T-helper 2 cell treated with Interferon-gamma antibody and Interleukin-4, amounts not matched to agents 100 ng/mL and 5 ng/mL, for 36 hours (primary cell): ENCODE measurements at regions not wholly inside any gene's neighbourhood (a gene's known extent, or its start where the extent isn't known, plus 50 kb on each side); places are given as distances from the start of the nearest gene placed in this dataset.

Experiments
- intact Hi-C: fragments of 100-400 bp; cut with micrococcal nuclease; formaldehyde crosslinking; loops from one replicate; pipeline ENCODE4 v1.15.1; 2023

DNA sequence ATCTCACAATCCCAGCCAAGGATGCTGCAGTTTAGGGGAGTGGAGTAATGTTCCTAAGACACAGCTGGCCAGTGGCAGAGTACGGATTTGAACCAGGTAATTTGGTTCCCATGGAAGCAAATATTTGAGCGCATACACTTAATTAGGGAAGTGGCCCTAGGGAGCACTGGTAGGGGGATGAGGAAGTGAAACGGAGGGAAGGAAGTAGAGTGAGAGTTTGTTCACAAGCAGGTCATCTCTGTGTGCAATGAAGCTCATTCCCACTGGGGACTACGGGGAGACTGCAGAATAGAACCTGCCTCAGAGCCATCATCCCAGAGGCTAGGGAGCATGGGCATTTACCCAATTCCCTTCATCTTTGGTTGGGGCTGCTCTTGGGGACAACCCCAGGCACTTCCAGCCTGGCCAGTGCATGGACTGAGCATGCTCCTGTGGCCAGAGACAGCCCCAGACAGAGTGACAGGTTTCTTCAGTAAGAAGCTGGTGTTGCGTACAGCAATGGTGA lies 317.2 kb upstream of the PROK2 start:
- intact Hi-C loops: loop anchor here (5.0 to 10.0 kb wide), 2 partner anchors 380 to 723 kb away; no protein-coding TSS in a partner anchor

DNA sequence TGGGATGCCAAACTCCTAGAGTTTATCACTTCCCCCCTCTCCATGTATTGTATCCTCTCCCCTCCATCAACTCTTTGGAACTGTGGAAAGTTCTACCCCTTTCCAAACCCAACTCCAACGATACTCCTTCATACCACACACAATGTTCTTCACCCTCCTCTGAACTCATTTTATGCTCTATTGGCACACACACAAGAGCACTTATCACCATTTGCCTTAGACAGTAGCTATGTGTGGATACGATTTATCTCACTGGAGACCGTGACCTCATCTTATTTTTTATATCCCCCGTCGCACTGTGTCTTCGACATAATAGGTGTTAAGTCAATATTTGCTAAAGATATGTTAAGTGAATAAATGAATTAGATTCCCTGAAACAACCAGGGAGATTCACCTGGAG lies 316.5 kb upstream of the PROK2 start:
- intact Hi-C loops: loop anchor here (2.0 to 10.0 kb wide), 3 partner anchors 379 to 723 kb away; no protein-coding TSS in a partner anchor

DNA sequence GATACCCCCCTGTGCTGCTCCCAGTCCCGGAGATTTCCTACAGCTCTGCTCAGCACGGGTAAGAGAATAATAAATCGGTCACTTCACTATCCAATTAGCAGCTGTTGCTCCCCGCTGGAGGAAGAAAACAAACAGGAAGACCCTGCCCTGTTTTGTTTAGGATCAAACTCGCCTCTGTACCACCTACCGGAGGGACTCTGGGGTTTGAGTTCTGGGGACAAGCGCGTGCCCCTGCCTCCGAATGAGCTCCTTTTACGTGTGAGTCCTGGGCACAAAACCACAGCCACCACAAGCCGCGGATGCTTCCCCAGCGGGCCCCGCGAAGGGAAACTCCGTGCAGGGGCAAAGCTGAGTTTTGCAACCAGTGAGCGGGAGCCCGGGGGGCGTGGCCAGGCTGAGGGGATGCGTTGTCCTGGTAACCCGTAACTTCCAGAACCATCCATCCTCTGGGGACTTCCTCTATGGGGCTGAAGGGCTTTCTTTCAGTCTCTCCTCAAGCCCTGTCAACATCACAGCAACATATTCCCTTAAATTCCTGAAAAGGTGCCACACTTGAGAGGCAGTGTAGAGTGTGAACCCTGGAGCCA lies 315.7 kb upstream of the PROK2 start:
- intact Hi-C loops: loop anchor here (2.0 to 10.0 kb wide), 3 partner anchors 378 to 724 kb away; no protein-coding TSS in a partner anchor

DNA sequence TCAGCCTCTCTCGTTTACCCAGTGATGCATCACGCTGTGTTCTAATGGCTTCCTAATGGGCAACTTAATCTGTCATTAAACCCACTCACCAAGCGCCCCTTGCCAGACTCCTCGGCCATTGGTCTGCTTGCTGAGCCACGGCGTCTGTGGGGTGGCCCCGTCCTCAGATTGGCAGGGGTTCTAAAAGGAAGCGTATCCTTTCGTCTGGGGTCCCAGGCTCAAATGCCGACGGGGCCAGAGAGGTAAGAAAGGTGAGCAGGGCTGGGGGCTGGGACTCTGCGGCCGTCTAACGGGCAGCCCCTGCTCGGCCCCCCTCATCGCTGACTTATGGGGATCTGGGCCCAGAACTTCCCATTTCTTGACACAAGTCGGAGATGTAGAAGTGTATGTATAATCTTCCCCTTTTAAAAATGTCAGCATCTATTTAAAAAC lies 315.1 kb upstream of the PROK2 start:
- intact Hi-C loops: loop anchor here (2.0 to 10.0 kb wide), 3 partner anchors 378 to 725 kb away; no protein-coding TSS in a partner anchor

DNA sequence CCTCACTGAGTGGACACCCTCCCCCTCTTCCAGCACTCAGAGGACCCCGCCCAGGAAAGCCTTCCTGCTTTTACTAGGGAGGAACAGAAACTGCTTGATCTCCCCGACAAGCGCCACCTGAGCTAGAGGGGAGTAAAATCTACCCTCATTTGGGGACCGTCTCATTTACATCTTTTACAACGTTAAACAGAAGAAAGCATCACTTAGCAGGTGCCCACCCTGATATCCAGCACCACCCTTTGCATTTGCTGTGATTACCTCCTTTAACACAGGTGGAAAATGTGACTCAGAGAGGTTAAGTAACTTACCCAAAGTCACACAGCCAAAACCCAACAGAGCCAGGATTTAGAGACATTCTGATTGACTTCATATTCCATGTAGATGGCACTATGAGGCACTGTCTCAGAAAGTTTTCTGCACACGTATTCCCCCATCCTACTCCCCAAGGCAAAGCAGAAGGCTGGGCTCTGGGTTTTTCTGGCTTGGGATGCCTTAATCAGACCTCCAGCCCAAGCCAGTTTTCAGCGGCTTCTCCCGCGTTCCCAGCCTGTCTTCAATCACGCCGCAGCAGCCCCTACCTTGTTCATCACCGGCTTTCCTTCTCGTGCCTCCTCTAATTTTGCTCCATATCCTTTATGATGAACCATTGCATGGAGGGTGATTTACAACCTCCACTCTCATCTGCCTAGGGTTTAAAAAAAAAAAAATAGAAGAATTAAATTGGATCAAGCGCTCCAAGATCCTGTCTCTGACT lies 314.6 kb upstream of the PROK2 start:
- intact Hi-C loops: loop anchor here (2.0 to 10.0 kb wide), 3 partner anchors 377 to 725 kb away; no protein-coding TSS in a partner anchor

DNA sequence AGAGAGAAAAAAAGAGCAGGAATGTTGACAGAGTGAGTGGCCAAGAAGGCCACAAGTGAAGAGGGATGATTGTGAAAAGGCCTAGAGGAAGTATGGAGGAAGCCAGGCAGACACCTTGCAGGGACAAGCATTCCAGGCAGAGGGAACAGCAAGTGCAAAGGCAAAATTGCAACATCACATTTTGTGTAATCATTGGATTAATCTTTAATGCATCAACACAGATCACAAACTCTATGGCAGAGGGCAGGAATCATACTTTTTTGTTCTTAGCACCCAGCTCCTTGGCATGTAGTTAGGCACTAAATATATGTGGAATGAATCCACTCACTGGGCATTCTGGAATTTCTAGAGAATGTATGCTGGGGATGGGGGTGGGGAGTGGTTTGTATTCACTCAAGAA lies 312.1 kb upstream of the PROK2 start:
- intact Hi-C loops: no loop called here

DNA sequence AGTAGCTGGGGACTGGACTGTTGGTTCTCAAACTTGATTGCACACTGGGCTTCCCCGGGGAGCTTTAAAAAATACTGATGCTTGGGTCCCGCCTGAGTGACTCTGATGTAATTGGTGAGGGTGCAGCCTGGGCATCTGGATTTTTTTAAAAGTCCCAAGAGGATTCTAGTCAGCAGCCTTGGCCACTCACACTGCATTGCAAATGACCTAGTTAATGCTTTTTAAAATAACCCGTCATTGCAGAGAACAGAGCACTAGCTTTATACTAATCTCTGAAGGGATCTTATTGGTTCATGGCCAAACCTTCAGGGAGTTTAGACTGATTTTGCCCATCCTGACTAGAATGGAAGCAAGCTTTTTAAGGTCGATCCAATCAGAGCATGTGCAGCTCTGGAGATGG lies 310.6 kb upstream of the PROK2 start:
- intact Hi-C loops: no loop called here

DNA sequence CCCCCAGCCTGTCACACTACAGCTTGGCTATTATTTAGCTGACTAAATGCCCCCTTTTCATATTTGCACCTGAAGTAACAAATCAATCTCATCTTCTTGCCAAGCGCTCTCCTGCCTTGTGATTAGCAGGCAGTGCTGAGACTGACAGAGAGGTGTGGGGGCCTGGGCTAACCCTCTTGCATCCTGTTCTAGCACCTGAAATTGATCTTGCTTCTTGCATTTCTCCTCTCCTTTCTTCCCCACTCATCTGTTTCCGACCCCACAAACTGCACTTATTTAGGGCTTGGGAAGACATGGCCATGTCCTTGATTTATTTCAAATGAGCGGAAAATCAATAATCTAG lies 309.0 kb upstream of the PROK2 start:
- intact Hi-C loops: no loop called here

DNA sequence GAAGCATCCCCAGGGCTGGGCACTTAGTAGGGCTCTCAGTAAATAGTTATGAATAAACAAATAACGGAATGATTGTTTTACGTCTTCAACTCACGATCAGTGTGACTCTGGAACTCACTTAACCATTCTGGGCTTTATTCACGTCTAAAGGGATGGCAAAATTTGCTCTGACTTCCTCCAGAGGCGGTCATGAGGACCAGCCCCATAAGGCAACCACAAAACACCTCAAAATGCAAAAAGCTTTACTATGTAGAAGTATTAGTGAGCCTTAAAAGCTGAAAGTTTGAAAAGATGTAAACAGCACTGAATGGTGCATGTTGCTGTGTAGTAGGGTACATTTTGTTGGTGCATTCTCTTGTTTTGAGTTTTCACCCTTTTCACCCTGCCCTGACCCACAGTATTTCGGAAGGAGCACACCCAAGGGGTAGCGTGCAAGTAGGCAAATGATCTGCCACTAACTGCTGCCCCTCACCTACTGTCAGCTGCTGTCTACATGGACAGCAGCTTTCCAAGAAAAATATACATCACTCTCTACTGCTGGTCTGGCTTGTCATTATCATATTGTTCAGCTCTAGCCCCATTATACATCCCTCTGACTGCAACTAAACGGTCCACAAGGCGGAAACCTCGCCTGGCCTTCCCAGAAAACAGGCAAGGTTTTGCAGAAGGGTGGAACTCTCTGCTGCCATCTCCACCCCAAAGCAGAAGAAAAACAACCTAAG lies 308.5 kb upstream of the PROK2 start:
- intact Hi-C loops: no loop called here

DNA sequence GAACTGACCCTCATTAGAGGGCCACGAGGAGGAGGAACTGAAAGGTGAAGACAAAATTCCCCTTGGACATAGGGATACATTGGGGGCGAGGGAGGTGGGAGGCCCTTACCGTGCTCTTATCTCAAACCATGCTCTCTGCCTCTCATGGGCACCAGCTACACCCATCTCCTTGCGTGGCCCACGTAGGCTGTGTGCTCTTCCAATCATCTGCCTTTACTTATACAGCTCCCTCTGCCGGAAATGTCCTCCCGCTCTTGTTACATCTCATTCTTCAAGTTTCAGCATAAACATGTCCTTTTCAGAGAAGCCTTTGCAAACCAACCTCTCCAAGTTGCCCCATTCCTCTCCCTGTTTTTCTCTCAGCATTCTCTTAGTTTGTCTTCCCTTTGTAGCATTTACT lies 307.8 kb upstream of the PROK2 start:
- intact Hi-C loops: no loop called here

DNA sequence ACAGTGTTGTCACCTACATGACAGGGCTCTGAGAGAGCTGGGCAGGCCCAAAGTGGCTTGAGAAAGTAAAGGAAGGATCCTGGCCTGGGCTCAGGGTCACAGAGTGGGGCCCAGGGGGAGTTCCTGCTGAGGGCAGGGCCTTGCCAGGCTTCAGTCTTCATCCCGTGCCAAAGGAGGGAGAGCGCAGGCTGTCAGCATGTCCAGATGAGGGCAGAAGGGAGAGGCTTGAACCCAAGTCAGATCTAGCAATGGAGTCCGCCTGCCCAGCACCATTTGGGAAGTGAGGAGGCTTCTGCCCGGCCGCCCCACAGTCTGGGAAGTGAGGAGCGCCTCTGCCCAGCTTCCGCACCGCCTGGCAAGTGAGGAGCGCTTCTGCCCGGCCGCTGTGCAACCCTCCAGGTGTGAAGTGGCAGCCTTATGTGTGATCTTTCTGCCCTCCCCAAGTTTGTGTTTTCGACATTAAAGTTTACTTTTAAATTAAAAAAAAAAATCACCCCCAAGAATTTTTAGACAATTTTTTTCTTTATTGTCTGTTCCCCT lies 303.6 kb upstream of the PROK2 start:
- intact Hi-C loops: no loop called here

DNA sequence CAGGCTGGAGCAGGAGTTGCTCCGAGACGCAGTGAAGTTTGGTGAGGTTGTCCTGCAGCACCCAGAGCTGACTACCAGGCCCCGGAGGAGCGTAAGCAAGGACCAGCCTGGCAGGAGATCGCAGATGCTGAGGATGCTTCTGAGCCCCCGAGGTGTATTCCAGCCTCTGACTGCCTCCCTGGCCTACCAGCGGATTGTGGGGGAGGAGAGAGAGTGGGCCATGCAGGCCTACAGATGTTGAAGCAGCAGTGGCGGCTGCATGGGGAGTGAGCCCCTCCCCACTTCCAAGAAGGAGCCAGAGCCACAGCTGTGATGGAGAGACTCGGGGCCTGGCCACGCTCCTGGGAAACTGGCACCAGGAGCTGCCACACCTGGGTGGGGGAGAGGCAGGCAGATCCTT lies 302.5 kb upstream of the PROK2 start:
- intact Hi-C loops: no loop called here

DNA sequence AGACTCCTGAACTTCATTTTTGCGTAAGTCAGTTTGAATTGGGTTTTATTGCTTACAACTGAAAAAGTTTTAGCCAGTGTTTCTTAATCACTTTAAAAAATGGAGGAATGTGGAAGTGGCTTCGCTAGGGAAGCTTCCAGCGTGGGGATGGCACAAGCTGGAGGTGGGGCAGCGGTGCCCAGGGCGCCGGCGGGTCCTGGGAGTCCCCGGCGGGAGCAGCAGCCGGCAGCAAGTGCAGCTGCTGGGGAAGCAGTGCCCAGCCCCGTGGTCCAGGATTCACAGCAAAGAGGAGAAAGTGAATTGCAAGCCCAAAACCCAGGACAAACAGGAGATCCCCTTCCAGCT lies 301.8 kb upstream of the PROK2 start:
- intact Hi-C loops: no loop called here

DNA sequence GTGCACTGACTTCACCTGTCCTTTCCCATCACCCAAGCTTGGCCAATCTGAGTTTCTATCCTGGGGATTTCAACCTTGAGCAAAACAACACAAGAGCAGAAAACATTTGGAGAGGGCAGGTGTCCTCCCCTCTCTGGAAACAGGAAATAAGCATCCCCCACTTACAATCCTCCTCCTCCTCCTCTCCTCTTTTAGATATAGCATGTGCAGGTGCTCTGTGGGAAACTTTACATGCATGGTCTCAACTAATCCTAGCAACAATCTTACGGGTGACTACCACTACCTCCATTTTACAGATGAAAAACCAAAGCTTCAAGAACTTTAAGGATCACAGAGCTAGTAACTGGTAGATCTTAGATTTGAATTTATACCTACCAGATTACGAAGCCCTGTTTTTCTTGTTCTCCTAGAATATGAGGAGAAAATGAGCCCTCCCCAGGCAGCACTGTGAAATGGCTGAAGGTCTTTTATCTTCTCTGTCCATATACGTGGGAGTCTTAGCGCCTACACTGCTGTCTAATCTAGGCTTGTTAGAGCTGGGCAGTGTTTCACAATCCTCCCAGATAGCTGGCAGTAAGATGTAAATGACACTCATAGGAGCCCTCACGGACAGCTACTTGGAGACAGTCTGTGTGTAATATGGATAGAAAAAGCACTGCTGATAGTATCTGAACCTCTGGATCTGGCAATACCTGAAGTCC lies 301.2 kb upstream of the PROK2 start:
- intact Hi-C loops: no loop called here

DNA sequence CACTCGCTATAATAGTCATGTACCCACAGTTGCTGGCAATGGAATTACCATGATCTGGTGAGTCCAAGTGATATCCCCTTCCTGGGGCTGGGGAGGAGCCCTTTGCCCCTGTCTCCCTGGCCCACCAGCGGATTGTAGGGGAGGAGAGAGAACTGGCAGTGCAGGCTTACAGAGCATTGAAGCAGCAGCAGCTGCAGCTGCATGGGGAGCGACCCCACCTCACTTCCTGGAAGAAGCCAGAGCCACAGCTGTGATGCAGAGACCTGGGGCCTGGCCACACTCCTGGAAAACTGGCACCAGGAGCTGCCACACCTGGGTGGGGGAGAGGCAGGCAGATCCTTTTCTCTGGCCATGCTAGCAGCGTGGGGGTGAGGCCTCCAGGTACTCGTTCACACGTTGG lies 300.1 kb upstream of the PROK2 start:
- intact Hi-C loops: no loop called here

DNA sequence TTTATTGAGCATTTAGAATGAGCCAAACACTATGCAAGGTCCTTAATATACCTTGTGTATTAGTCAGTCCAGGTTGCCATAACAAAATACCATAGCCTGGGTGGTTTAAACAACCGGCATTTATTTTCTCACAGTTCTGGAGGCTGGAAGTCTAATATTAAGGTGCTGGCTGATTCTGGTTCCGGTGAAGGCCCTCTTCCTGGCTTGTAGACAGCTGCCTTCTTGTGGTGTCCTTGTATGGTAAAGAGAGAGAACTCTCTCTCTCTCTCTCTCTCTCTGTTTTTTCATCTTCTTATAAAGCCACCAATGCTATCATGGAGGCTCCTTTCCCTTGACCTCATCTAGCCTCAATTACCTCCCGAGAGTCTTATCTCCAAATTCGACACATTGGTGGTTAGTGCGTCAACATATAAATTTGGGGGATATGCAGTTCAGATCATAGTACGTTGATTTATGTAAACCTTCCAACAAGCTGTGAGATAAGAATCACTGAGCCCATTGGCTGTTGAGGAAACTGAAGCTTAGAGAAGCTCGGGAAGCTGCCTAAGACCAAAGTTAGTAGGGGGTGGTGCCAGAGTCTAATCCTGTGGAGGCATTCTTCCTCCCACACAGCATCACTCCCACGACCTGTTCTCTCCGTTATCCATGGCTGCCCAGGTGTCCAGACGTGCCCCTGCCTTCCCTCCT lies 298.0 kb upstream of the PROK2 start:
- intact Hi-C loops: no loop called here

DNA sequence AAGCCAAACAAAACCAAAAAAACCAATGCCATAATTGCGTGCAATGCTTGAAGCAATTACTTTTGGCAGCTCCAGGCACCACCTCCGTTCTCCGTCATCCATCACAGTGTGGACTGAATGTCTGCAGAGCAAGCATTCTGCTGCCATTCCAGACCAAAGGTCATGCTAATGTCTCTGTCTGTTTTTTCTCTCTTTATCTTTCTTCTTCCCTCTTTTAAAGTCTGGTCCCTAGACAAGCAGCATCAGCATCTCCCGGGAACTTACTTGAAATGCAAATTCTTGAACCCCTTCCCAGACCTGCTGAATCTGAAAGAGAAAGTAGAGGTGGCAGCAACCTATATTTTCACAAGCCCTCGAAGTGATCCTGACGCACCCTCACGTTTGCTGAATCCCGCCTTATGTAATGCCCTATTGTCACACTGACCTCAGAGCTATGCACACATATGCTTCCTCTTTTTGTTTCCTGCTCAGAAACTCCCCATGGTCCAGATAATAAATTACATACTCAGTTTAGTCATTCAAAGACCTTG lies 297.3 kb upstream of the PROK2 start:
- intact Hi-C loops: no loop called here

DNA sequence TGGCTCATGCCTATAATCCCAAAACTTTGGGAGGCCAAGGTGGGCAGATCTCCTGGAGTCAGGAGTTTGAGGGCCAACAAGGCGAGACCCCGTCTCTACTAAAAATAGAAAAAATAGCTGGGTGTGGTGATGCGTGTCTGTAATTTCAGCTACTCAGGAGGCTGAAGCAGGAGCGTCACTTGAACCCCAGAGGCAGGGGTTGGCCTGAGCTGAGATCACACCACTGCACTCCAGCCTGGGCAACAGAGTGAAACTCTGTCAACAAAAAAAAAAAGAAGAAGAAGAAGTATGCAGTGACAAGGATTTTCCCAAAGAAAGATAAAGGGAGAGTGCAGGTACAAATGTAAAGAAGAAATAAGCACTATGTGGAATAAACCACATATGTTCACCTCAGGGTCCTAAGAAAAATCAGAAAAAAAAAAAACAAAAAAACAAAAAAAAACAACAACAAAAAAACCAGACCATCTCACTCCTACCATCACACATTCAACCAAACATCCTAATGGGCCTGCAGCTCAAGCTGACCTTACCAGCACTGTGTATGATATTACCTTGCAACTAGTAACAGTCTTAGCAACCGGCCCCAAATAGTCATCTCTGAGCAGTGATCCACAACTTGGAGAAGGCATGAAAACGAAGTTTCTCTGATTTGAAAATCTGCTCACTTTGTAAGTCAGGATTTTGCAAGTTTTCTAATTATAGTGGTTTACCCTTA lies 296.7 kb upstream of the PROK2 start:
- intact Hi-C loops: no loop called here

DNA sequence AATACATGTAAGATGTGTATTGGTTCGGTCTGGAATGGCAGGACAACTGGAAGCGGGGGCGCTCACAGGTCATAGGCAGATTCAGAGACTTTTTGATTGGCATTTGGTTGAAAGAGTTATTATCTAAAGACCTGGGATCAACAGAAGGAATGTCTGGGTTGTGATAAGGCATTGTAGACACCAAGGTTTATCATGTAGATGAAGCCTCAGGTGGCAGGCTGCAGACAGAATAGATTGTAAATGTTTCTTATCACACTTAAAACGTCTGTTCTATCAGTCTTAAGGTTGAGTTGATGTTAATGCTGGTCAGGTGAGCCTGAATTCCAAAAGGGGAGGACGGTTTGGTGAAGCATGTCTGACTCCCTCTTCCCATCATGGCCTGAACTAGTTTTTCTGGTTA lies 295.9 kb upstream of the PROK2 start:
- intact Hi-C loops: no loop called here

DNA sequence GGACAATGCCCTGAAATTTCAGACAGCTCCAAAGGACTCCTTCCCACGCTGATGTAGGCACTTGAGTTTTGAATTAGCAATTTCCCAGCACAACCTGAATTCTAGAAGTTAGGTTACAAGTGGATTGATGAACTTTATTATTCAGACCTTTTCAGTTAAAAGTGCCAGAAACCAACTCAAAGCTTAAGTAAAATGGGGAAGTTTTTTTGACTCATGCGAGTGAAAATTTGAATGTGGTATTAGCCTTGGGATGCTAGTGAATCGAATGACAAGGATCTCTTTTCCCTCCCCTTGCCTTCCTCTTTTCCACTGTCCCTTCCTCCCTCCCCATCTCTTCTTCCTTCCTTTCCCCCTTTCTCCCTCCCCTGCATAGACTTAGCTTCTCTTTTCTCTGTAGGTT lies 295.1 kb upstream of the PROK2 start:
- intact Hi-C loops: no loop called here
